Sigmoid colon (tissue), 3 donors: ENCODE measurements at regions not wholly inside any gene's neighbourhood (a gene's known extent, or its start where the extent isn't known, plus 50 kb on each side); places are given as distances from the start of the nearest gene placed in this dataset.

ENCODE experiments used
- CTCF ChIP-seq, 4 experiments: fragments of 450-650 bp in 3 of 4; fragments of 200-600 bp in 1 of 4; IDR thresholded peaks; one replicate each; pipeline ENCODE4 v1.5.1; 2016 to 2019; ENCODE audit warnings: antibody characterized with exemption in 4 of 4, mild to moderate bottlenecking in 3 of 4, moderate library complexity in 2 of 4
- POLR2A ChIP-seq, 2 donors: fragments of 450-650 bp; IDR thresholded peaks; one replicate each; pipeline ENCODE4 v1.6.1; 2016; ENCODE audit warnings: antibody characterized with exemption in 2 of 2, mild to moderate bottlenecking in 2 of 2, moderate library complexity in 2 of 2

GRCh38 chr2:4465671-4466070 lies 762.3 kb downstream of the DCDC2C start:
- TF ChIP-seq CTCF (IDR thresholded peaks at IDR 0.05) (no peak), POLR2A (IDR thresholded peaks at IDR 0.05) (no peak)
